ENCODE measurements at regions not wholly inside any gene's neighbourhood (a gene's known extent, or its start where the extent isn't known, plus 50 kb on each side); places are given as distances from the start of the nearest gene placed in this dataset.
"Not testable (repeated sequence)": the region's sequence is repeated elsewhere in the genome, so short reads cannot be mapped to it uniquely, and the experiment has no call there.

GRCh38 chr6:159639721-159640120, 53.3 kb downstream of the SOD2 start:
- H3K36me3 ChIP-seq, result no peaks in the 10 kb centered on the region
- 74 to 77% methylated on average over 3 of the region's 3 CpGs for WGBS, 2 donors
- peaks cover 0 to 6% (median 0%) of the 10 kb centered on the region in 11 donors for H3K9me3 ChIP-seq
- no peaks in the 10 kb centered on the region for H3K27me3 ChIP-seq
- intact Hi-C loops (cut with DNase I), result no loop called here
- DNase-seq, result no peak
- H3K4me1 ChIP-seq, result peaks cover 0 to 14% (median 0%) of the 10 kb centered on the region in 9 donors
- TF ChIP-seq CTCF (IDR thresholded peaks at IDR 0.05), result no peak
- no peak for ATAC-seq
- no peak overlapping the region for H3K27ac ChIP-seq
- H3K4me3 ChIP-seq, result no peak overlapping the region

GRCh38 chr6:159633196-159633595, 59.8 kb downstream of the SOD2 start:
- Histone ChIP-seq H3K4me1 (no peaks in the 10 kb centered on the region), H3K4me3 (no peak overlapping the region), H3K27me3 (no peaks in the 10 kb centered on the region), H3K9me3 (peaks cover 0 to 4% (median 0%) of the 10 kb centered on the region in 11 donors), H3K36me3 (peaks cover 0 to 4% (median 0%) of the 10 kb centered on the region in 9 donors), H3K27ac (no peak overlapping the region)
- peak in 7 of 9 donors; percentile 11 to 39 (median 17) for TF ChIP-seq CTCF (IDR thresholded peaks at IDR 0.05)
- DNase-seq (no peak), ATAC-seq (no peak)
- intact Hi-C loops (cut with DNase I), result no loop called here
- WGBS, 2 donors, result 79% methylated on average over 5 of the region's 5 CpGs

GRCh38 chr6:159631886-159632285, 61.2 kb downstream of the SOD2 start:
- no peak overlapping the region for H3K27ac ChIP-seq
- ATAC-seq (no peak), DNase-seq (no peak)
- WGBS, 2 donors, result 89 to 93% methylated on average over 5 of the region's 5 CpGs
- no peak for TF ChIP-seq CTCF (IDR thresholded peaks at IDR 0.05)
- no peaks in the 10 kb centered on the region for H3K27me3 ChIP-seq
- H3K4me1 ChIP-seq, result no peaks in the 10 kb centered on the region
- H3K4me3 ChIP-seq, result no peak overlapping the region
- peaks cover 0 to 4% (median 0%) of the 10 kb centered on the region in 9 donors for H3K36me3 ChIP-seq
- no peaks in the 10 kb centered on the region for H3K9me3 ChIP-seq
- intact Hi-C loops (cut with DNase I), result no loop called here

- Histone ChIP-seq H3K27me3 (no peaks in the 10 kb centered on the region), H3K4me3 (no peak overlapping the region), H3K36me3 (peaks cover 0 to 4% (median 0%) of the 10 kb centered on the region in 9 donors), H3K9me3 (no peaks in the 10 kb centered on the region), H3K4me1 (no peaks in the 10 kb centered on the region), H3K27ac (no peak overlapping the region)
- ATAC-seq (no peak), DNase-seq (no peak)
- TF ChIP-seq CTCF (IDR thresholded peaks at IDR 0.05), result no peak
- intact Hi-C loops (cut with DNase I), result no loop called here
- 84 to 88% methylated on average over 2 of the region's 2 CpGs for WGBS, 2 donors
These were observed 65.1 kb downstream of the SOD2 start for GRCh38 chr6:159627939-159628338.

- ATAC-seq; H3K27me3 ChIP-seq; H3K27ac ChIP-seq; H3K36me3 ChIP-seq; H3K4me3 ChIP-seq; H3K9me3 ChIP-seq; DNase-seq; intact Hi-C loops (cut with DNase I); H3K4me1 ChIP-seq: not testable (repeated sequence)
- 93 to 97% methylated on average over 5 of the region's 5 CpGs for WGBS, 2 donors
These were observed 66.5 kb downstream of the SOD2 start for GRCh38 chr6:159626506-159626905.
